ENCODE measurements at regions not wholly inside any gene's neighbourhood (a gene's known extent, or its start where the extent isn't known, plus 50 kb on each side); places are given as distances from the start of the nearest gene placed in this dataset.

DNA sequence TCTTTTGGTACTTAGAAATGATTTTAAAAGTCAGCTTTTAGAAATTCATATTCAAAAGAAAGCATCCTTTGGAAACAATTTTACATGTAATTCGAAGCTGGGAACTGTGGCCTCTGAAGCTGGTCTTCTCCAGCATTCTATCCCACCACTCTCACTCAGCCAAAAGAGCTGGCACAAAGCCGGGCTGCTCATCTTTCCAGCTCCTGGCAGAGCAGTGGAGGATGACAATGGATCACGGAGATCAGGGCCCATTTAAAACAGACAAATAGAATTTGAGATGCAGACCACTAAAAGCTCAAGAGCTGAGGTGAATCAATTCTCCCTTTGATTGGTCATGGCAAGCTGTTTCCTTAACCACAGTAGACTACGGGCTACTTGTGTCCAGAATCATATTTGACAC lies 60.6 kb downstream of the OTOR start:
- Histone ChIP-seq H3K27me3 (replicated peaks in 1 of 2; ENCODE audit: control insufficient read depth in 2 of 2, extremely low read depth in 1 of 2, insufficient read depth in 2 of 2, low read length in 1 of 2) (peaks cover 0 to 17% of the 10 kb centered on the region in 2 experiments), H3K4me1 (ENCODE audit: control insufficient read depth in 1 of 2, extremely low read depth in 1 of 2, insufficient read depth in 2 of 2, low read length in 2 of 2) (no peaks in the 10 kb centered on the region), H3K27ac (ENCODE audit: low read length) (no peak overlapping the region), H3K9me3 (no peaks in the 10 kb centered on the region), H3K4me3 (ENCODE audit: control insufficient read depth in 1 of 2, extremely low read depth in 1 of 2, low read length in 1 of 2) (no peak overlapping the region), H3K36me3 (ENCODE audit: control insufficient read depth in 2 of 2, extremely low read depth in 1 of 2, insufficient read depth in 1 of 2, low read length in 1 of 2) (no peaks in the 10 kb centered on the region)
- H3K27ac Mint-ChIP-seq = no peak overlapping the region
- peaks cover 0 to 2% (median 0%) of the 10 kb centered on the region in 3 donors for H3K4me1 Mint-ChIP-seq
- ChIA-PET CTCF (interaction anchor here in 1 of 2 donors (0.5 to 1.4 kb wide), 2 partner anchors 8 to 12 kb away, joined by 3 read pairs; no protein-coding TSS in a partner anchor), POLR2A (no interaction called here)
- no peak for DNase-seq
- no peak for ATAC-seq (replicated peaks in 1 of 4)
- H3K4me3 Mint-ChIP-seq = no peak overlapping the region
- H3K27me3 Mint-ChIP-seq = peaks cover 45 to 49% of the 10 kb centered on the region in 2 donors
- no peaks in the 10 kb centered on the region for H3K9me3 Mint-ChIP-seq
- 50% methylated on average over 1 of the region's 4 CpGs for WGBS (ENCODE audit: insufficient coverage)
- H3K36me3 Mint-ChIP-seq = no peaks in the 10 kb centered on the region

DNA sequence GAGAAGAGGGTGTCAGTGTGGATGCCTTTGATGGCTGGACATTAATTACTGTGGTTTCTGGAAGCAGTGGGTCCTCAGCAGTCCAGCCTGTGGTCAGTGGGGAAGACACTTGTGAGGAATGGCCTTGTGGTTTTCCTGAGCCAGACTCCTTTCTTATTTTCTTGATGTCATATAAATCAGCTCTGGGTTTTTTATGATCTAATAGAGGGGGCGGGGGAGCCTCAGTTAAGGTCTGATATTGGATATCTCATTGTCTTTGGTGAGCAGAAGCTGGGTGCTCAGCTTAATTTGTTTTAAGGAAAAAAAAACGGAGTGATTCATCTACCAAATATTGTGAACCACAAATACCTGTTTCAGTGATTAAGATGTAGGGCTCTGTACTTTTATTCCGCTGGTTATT lies 62.1 kb downstream of the OTOR start:
- H3K4me1 Mint-ChIP-seq = no peaks in the 10 kb centered on the region
- DNase-seq = no peak
- H3K36me3 Mint-ChIP-seq = no peaks in the 10 kb centered on the region
- no peaks in the 10 kb centered on the region for H3K9me3 ChIP-seq
- no peak overlapping the region for H3K4me3 Mint-ChIP-seq
- WGBS (ENCODE audit: insufficient coverage) = 100% methylated on average over 1 of the region's 3 CpGs
- POLR2A ChIA-PET = no interaction called here
- H3K4me1 ChIP-seq (ENCODE audit: control insufficient read depth in 1 of 2, extremely low read depth in 1 of 2, insufficient read depth in 2 of 2, low read length in 2 of 2) = no peaks in the 10 kb centered on the region
- H3K36me3 ChIP-seq (ENCODE audit: control insufficient read depth in 2 of 2, extremely low read depth in 1 of 2, insufficient read depth in 1 of 2, low read length in 1 of 2) = no peaks in the 10 kb centered on the region
- no peak overlapping the region for H3K27ac ChIP-seq (ENCODE audit: low read length)
- H3K4me3 ChIP-seq (ENCODE audit: control insufficient read depth in 1 of 2, extremely low read depth in 1 of 2, low read length in 1 of 2) = no peak overlapping the region
- peaks cover 0 to 11% of the 10 kb centered on the region in 2 experiments for H3K27me3 ChIP-seq (replicated peaks in 1 of 2; ENCODE audit: control insufficient read depth in 2 of 2, extremely low read depth in 1 of 2, insufficient read depth in 2 of 2, low read length in 1 of 2)
- peaks cover 37 to 43% of the 10 kb centered on the region in 2 donors for H3K27me3 Mint-ChIP-seq
- no peaks in the 10 kb centered on the region for H3K9me3 Mint-ChIP-seq
- ATAC-seq (replicated peaks in 1 of 4) = no peak
- H3K27ac Mint-ChIP-seq = no peak overlapping the region
- CTCF ChIA-PET = interaction anchor here in 1 of 2 donors (0.6 kb wide), 1 partner anchor 11 kb away, joined by 3 read pairs; no protein-coding TSS in a partner anchor

DNA sequence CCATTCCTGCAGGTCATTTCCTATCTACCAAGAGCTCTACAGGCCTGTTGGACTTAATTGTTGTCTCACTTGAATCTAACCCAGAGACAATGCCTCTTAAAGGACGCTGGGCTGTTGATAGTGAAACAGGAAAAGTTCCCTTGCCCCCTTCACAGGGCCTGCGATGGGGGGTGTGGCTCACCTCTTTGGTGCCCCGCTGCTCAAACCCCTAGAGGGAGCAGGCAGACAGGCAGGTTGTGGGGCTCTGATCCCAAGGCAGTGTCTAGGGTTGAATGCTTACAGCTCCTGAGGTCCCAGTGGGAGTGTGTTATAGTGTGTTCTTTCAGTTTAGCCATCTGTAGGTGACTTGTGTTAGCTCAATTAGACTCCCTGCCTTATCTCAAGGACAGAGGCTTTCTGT lies 68.0 kb downstream of the OTOR start:
- peaks cover 0 to 6% of the 10 kb centered on the region in 2 experiments for H3K27me3 ChIP-seq (replicated peaks in 1 of 2; ENCODE audit: control insufficient read depth in 2 of 2, extremely low read depth in 1 of 2, insufficient read depth in 2 of 2, low read length in 1 of 2)
- Mint-ChIP-seq H3K4me3 (no peak overlapping the region), H3K36me3 (no peaks in the 10 kb centered on the region), H3K9me3 (no peaks in the 10 kb centered on the region), H3K4me1 (no peaks in the 10 kb centered on the region), H3K27me3 (peaks cover 28 to 37% of the 10 kb centered on the region in 2 donors), H3K27ac (no peak overlapping the region)
- WGBS (ENCODE audit: insufficient coverage) = no CpG with 5 or more reads among the region's 3 CpGs
- no peaks in the 10 kb centered on the region for H3K4me1 ChIP-seq (ENCODE audit: control insufficient read depth in 1 of 2, extremely low read depth in 1 of 2, insufficient read depth in 2 of 2, low read length in 2 of 2)
- CTCF ChIA-PET = no interaction called here
- no peaks in the 10 kb centered on the region for H3K9me3 ChIP-seq
- no peak for ATAC-seq (replicated peaks in 1 of 4)
- H3K27ac ChIP-seq (ENCODE audit: low read length) = no peak overlapping the region
- POLR2A ChIA-PET = interaction anchor here in 1 of 2 donors (0.6 kb wide), 1 partner anchor 46 kb away, joined by 3 read pairs; no protein-coding TSS in a partner anchor
- H3K4me3 ChIP-seq (ENCODE audit: control insufficient read depth in 1 of 2, extremely low read depth in 1 of 2, low read length in 1 of 2) = no peak overlapping the region
- no peak for DNase-seq
- H3K36me3 ChIP-seq (ENCODE audit: control insufficient read depth in 2 of 2, extremely low read depth in 1 of 2, insufficient read depth in 1 of 2, low read length in 1 of 2) = no peaks in the 10 kb centered on the region

DNA sequence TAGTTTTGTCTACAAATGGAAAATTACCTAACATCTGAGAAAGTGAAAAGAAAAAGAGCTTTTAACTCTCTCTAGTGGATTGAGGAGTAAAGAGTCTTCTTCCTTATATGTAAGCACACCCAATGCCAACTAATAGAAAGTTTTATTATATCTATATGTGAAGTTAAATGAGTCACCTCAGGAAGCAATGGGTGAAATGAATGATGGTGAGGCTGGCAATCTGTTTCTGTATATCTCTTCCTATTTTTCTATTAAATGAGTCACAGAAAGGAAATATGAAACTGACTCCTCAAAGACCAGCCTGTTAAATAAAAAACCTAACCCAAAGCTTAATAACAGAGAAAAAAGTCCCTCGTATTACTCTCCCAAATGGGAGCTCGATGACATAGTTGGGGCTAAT lies 71.3 kb downstream of the OTOR start:
- no peaks in the 10 kb centered on the region for H3K4me1 Mint-ChIP-seq
- WGBS (ENCODE audit: insufficient coverage) = no CpG with 5 or more reads among the region's 2 CpGs
- H3K36me3 Mint-ChIP-seq = no peaks in the 10 kb centered on the region
- Histone ChIP-seq H3K4me1 (ENCODE audit: control insufficient read depth in 1 of 2, extremely low read depth in 1 of 2, insufficient read depth in 2 of 2, low read length in 2 of 2) (no peaks in the 10 kb centered on the region), H3K9me3 (no peaks in the 10 kb centered on the region), H3K27me3 (replicated peaks in 1 of 2; ENCODE audit: control insufficient read depth in 2 of 2, extremely low read depth in 1 of 2, insufficient read depth in 2 of 2, low read length in 1 of 2) (peaks cover 0 to 6% of the 10 kb centered on the region in 2 experiments), H3K4me3 (ENCODE audit: control insufficient read depth in 1 of 2, extremely low read depth in 1 of 2, low read length in 1 of 2) (no peak overlapping the region), H3K36me3 (ENCODE audit: control insufficient read depth in 2 of 2, extremely low read depth in 1 of 2, insufficient read depth in 1 of 2, low read length in 1 of 2) (no peaks in the 10 kb centered on the region), H3K27ac (ENCODE audit: low read length) (no peak overlapping the region)
- peaks cover 41 to 50% of the 10 kb centered on the region in 2 donors for H3K27me3 Mint-ChIP-seq
- no peaks in the 10 kb centered on the region for H3K9me3 Mint-ChIP-seq
- DNase-seq (no peak), ATAC-seq (replicated peaks in 1 of 4) (no peak)
- H3K4me3 Mint-ChIP-seq = no peak overlapping the region
- H3K27ac Mint-ChIP-seq = no peak overlapping the region
- CTCF ChIA-PET = interaction anchor here (0.8 to 2.4 kb wide), 3 partner anchors 11 to 1645 kb away, joined by 3 to 8 read pairs (median 3); no protein-coding TSS in a partner anchor
- POLR2A ChIA-PET = no interaction called here

DNA sequence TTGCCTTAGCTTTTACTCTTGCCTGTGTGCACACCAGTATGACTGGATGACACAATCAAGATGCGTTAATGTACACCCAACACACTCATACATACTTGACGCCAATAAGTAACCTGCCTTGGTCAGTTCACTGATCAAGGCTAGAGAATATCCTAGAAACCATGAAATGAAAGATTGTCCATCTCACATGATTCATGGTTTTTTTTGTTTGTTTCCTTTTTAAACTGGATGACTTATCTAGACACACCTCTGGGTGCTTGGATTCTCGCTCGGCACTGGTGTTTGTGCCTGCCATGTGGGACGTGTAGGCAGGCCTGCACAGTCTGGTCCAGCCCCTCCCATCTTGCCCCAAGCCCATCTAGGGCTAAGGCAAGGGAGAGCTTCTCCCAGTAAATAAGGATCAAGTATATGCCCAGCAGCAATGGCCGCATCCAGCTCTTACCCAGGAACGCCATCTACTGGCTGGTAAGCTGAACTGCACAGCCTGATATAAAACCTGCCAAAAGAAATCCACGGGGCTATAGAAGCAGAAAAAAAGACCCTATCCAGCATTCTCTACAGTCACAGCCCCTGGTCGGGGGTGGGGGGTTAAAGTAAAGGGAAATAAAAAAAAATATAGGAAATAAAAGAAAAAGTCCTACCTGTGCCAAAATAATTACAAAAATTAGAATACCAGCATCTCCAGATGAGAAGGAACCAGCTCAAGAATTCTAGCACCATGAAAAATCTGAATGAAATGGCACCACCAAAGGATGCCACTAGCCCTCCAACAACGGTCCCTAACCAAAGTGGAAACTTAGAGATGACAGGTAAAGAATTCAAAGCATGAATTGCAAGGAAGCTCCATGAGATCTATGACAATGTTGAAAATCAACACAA lies 73.3 kb downstream of the OTOR start:
- peaks cover 0 to 5% of the 10 kb centered on the region in 2 experiments for H3K27me3 ChIP-seq (replicated peaks in 1 of 2; ENCODE audit: control insufficient read depth in 2 of 2, extremely low read depth in 1 of 2, insufficient read depth in 2 of 2, low read length in 1 of 2)
- H3K36me3 Mint-ChIP-seq = no peaks in the 10 kb centered on the region
- H3K27me3 Mint-ChIP-seq = peaks cover 29 to 40% of the 10 kb centered on the region in 2 donors
- 76% methylated on average over 3 of the region's 10 CpGs for WGBS (ENCODE audit: insufficient coverage)
- H3K9me3 ChIP-seq = no peaks in the 10 kb centered on the region
- H3K36me3 ChIP-seq (ENCODE audit: control insufficient read depth in 2 of 2, extremely low read depth in 1 of 2, insufficient read depth in 1 of 2, low read length in 1 of 2) = no peaks in the 10 kb centered on the region
- ATAC-seq (replicated peaks in 1 of 4) = peak in 1 of 4 experiments; percentile 43
- peak in 7 of 35 experiments; percentile 0 to 49 (median 4) for DNase-seq
- CTCF ChIA-PET = interaction anchor here (0.6 to 2.4 kb wide), 12 partner anchors 9 to 1808 kb away, joined by 3 to 8 read pairs (median 3); no protein-coding TSS in a partner anchor
- H3K4me3 ChIP-seq (ENCODE audit: control insufficient read depth in 1 of 2, extremely low read depth in 1 of 2, low read length in 1 of 2) = no peak overlapping the region
- no peak overlapping the region for H3K27ac ChIP-seq (ENCODE audit: low read length)
- H3K4me1 Mint-ChIP-seq = no peaks in the 10 kb centered on the region
- no peaks in the 10 kb centered on the region for H3K4me1 ChIP-seq (ENCODE audit: control insufficient read depth in 1 of 2, extremely low read depth in 1 of 2, insufficient read depth in 2 of 2, low read length in 2 of 2)
- peaks cover 0 to 3% (median 0%) of the 10 kb centered on the region in 3 donors for H3K9me3 Mint-ChIP-seq
- no peak overlapping the region for H3K4me3 Mint-ChIP-seq
- no peak overlapping the region for H3K27ac Mint-ChIP-seq
- POLR2A ChIA-PET = no interaction called here

DNA sequence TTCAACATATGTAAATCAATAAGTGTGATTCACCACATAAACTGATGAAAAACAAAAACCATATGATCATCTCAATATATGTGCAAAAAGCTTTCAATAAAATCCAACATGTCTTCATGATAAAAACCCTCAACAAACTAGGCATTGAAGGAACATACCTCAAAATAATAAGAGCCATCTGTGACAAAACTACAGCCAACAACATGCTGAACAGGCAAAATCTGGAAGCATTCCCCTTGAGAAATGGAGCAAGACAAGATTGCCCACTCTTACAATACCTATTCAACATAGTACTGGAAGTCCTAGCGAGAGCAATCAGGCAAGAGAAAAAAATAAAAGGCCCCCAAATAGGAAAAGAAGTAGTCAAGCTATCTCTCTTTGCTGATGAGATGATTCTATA lies 76.5 kb downstream of the OTOR start:
- ChIA-PET POLR2A (no interaction called here), CTCF (interaction anchor here (0.6 to 1.3 kb wide), 2 partner anchors 22 to 1177 kb away, joined by 3 read pairs; no protein-coding TSS in a partner anchor)
- H3K4me3 Mint-ChIP-seq = no peak overlapping the region
- H3K27me3 ChIP-seq (replicated peaks in 1 of 2; ENCODE audit: control insufficient read depth in 2 of 2, extremely low read depth in 1 of 2, insufficient read depth in 2 of 2, low read length in 1 of 2) = peaks cover 0 to 2% of the 10 kb centered on the region in 2 experiments
- H3K27ac Mint-ChIP-seq = no peak overlapping the region
- H3K4me3 ChIP-seq (ENCODE audit: control insufficient read depth in 1 of 2, extremely low read depth in 1 of 2, low read length in 1 of 2) = no peak overlapping the region
- H3K36me3 Mint-ChIP-seq = no peaks in the 10 kb centered on the region
- ATAC-seq (replicated peaks in 1 of 4) = no peak
- H3K4me1 Mint-ChIP-seq = no peaks in the 10 kb centered on the region
- no peak overlapping the region for H3K27ac ChIP-seq (ENCODE audit: low read length)
- no peaks in the 10 kb centered on the region for H3K4me1 ChIP-seq (ENCODE audit: control insufficient read depth in 1 of 2, extremely low read depth in 1 of 2, insufficient read depth in 2 of 2, low read length in 2 of 2)
- no peak for DNase-seq
- H3K9me3 ChIP-seq = no peaks in the 10 kb centered on the region
- no peaks in the 10 kb centered on the region for H3K36me3 ChIP-seq (ENCODE audit: control insufficient read depth in 2 of 2, extremely low read depth in 1 of 2, insufficient read depth in 1 of 2, low read length in 1 of 2)
- peaks cover 0 to 3% (median 0%) of the 10 kb centered on the region in 3 donors for H3K9me3 Mint-ChIP-seq
- 83% methylated on average over 1 of the region's 1 CpG for WGBS (ENCODE audit: insufficient coverage)
- H3K27me3 Mint-ChIP-seq = peaks cover 20 to 23% of the 10 kb centered on the region in 2 donors

Measured in T-cell (primary cell).